ENCODE measurements at regions not wholly inside any gene's neighbourhood (a gene's known extent, or its start where the extent isn't known, plus 50 kb on each side); places are given as distances from the start of the nearest gene placed in this dataset.
"Not testable (repeated sequence)": the region's sequence is repeated elsewhere in the genome, so short reads cannot be mapped to it uniquely, and the experiment has no call there.

GRCh38 chr6:11329726-11330412 lies 97.4 kb upstream of the NEDD9 start:
- no peak for DNase-seq (ENCODE audit: low read depth in 3 of 3, low spot score in 1 of 3)

- no peak for DNase-seq (ENCODE audit: low read depth in 3 of 3, low spot score in 1 of 3)
Observed at GRCh38 chr6:11328613-11329247, 96.3 kb upstream of the NEDD9 start.

- no peak for DNase-seq (ENCODE audit: low read depth in 3 of 3, low spot score in 1 of 3)
Observed at GRCh38 chr6:11327961-11328360, 95.5 kb upstream of the NEDD9 start.

GRCh38 chr6:11326116-11326515 lies 93.6 kb upstream of the NEDD9 start:
- no peak for DNase-seq (ENCODE audit: low read depth in 3 of 3, low spot score in 1 of 3)

- no peak for DNase-seq (ENCODE audit: low read depth in 3 of 3, low spot score in 1 of 3)
Observed at GRCh38 chr6:11324453-11325015, 92.1 kb upstream of the NEDD9 start.

- DNase-seq (ENCODE audit: low read depth in 3 of 3, low spot score in 1 of 3), result no peak
Observed at GRCh38 chr6:11323666-11324452, 91.4 kb upstream of the NEDD9 start.

GRCh38 chr6:11322252-11322885 lies 89.9 kb upstream of the NEDD9 start:
- DNase-seq (ENCODE audit: low read depth in 3 of 3, low spot score in 1 of 3), result no peak

- DNase-seq (ENCODE audit: low read depth in 3 of 3, low spot score in 1 of 3), result no peak
Observed at GRCh38 chr6:11320914-11321597, 88.6 kb upstream of the NEDD9 start.

- no peak for DNase-seq (ENCODE audit: low read depth in 3 of 3, low spot score in 1 of 3)
Observed at GRCh38 chr6:11318835-11319813, 86.7 kb upstream of the NEDD9 start.

- DNase-seq (ENCODE audit: low read depth in 3 of 3, low spot score in 1 of 3), result peak; percentile 36 to 42 (median 42)
Observed at GRCh38 chr6:11317885-11318771, 85.7 kb upstream of the NEDD9 start.

GRCh38 chr6:11315743-11316437 lies 83.4 kb upstream of the NEDD9 start:
- no peak for DNase-seq (ENCODE audit: low read depth in 3 of 3, low spot score in 1 of 3)

- no peak for DNase-seq (ENCODE audit: low read depth in 3 of 3, low spot score in 1 of 3)
Observed at GRCh38 chr6:11313207-11313606, 80.7 kb upstream of the NEDD9 start.

- DNase-seq (ENCODE audit: low read depth in 3 of 3, low spot score in 1 of 3), result no peak
Observed at GRCh38 chr6:11311970-11312369, 79.5 kb upstream of the NEDD9 start.

- DNase-seq (ENCODE audit: low read depth in 3 of 3, low spot score in 1 of 3), result no peak
Observed at GRCh38 chr6:11309947-11310665, 77.6 kb upstream of the NEDD9 start.

GRCh38 chr6:11307226-11307625 lies 74.8 kb upstream of the NEDD9 start:
- no peak for DNase-seq (ENCODE audit: low read depth in 3 of 3, low spot score in 1 of 3)

- DNase-seq (ENCODE audit: low read depth in 3 of 3, low spot score in 1 of 3), result no peak
Observed at GRCh38 chr6:11304946-11305345, 72.5 kb upstream of the NEDD9 start.

GRCh38 chr6:11299876-11300428 lies 67.5 kb upstream of the NEDD9 start:
- not testable (repeated sequence) for DNase-seq (ENCODE audit: low read depth in 3 of 3, low spot score in 1 of 3)
